ENCODE measurements at regions not wholly inside any gene's neighbourhood (a gene's known extent, or its start where the extent isn't known, plus 50 kb on each side); places are given as distances from the start of the nearest gene placed in this dataset.

DNA sequence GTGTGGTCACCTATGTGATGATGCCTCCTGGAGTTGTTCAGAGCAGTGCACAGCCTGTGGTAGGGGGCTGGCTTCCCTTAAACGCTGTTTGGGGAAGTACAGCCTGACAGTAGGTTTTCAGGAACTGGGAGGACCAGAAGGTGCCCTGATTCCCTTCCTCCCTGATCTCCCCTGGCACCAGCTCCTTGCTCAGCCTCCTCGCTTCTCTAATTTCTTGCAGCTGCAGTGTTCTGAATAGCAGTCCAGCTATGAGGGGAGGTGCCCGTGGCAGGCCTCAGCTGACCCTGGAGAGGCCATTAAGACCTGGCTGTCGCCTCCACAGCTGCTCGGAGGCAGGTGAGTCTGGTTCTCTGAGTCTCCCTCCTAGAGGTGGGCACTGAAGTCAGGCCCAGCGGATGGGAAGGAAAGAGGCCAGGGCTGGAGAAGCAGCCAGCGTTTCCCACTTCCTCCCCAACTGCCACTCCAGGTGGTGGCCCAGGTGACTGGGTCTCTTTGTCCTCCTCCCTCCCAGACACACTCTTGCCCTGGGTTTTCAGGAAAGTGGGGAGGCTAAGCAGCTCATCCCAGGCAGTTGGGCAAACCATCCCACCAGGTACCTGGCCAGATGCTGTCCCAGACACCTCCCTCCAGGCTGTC is 52.0 kb upstream of the RPL11 start:
- no peak for DNase-seq (ENCODE audit: low read depth in 2 of 2)

DNA sequence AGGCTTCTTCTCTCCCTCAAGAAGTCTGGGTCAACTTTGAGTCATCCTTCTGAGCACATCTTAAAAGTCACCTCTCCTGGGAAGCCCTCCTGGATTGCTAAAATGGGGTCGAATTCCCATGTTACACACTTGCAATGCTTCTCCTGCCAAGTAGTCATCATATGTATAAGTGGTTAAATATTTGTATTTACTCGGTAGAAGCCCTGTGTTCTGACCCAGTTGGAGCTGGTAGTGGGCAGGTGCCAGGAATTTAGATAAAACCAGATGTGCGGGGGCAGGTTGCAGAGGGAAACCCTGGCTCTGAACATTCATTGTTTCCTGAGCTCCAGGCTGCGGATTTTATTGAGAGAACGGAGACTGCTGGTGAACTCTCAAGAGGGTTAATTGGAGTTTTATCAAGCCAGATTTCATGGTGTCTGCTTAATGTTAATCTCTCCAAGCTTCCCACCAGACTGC is 52.8 kb upstream of the RPL11 start:
- DNase-seq (ENCODE audit: low read depth in 2 of 2) = no peak

DNA sequence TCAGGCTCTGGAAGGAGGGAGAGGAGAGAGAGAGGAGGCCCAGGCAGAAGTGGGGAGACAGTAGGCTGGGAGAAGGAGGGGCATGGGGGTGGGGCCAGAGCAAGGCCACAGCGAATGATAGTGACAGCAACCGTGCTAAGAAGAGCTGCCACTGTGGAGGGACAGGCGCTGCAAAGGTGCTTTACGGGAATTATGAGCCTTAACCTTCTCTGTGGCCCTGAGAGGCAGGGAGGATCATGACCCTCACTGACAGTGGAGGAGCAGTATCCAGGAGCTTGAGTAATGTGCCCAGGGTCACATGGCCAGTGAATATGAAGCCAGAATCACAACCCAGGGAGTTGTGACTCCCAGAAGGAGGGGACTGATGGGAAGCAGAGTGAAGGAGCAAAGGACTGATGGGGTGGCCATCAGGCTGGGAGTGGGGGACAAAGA is 53.4 kb upstream of the RPL11 start:
- no peak for DNase-seq (ENCODE audit: low read depth in 2 of 2)

DNA sequence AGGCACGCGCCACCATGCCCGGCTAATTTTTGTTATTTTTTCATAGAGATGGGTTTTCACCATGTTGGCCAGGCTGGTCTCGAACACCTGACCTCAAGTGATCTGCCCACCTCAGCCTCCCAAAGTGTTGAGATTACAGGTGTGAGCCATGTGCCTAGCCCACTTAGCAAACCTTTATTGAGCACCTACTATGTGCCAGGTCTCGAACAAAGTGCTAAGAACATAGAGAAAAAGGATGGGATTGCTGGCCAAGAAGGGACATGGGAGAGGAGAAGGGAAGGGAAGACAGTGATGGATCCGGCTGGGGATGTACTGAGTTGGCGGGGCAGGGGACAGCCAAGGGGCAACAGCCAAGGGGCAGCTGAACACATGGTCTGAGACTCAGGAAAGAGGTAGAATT is 55.6 kb upstream of the RPL11 start:
- DNase-seq (ENCODE audit: low read depth in 2 of 2) = no peak

DNA sequence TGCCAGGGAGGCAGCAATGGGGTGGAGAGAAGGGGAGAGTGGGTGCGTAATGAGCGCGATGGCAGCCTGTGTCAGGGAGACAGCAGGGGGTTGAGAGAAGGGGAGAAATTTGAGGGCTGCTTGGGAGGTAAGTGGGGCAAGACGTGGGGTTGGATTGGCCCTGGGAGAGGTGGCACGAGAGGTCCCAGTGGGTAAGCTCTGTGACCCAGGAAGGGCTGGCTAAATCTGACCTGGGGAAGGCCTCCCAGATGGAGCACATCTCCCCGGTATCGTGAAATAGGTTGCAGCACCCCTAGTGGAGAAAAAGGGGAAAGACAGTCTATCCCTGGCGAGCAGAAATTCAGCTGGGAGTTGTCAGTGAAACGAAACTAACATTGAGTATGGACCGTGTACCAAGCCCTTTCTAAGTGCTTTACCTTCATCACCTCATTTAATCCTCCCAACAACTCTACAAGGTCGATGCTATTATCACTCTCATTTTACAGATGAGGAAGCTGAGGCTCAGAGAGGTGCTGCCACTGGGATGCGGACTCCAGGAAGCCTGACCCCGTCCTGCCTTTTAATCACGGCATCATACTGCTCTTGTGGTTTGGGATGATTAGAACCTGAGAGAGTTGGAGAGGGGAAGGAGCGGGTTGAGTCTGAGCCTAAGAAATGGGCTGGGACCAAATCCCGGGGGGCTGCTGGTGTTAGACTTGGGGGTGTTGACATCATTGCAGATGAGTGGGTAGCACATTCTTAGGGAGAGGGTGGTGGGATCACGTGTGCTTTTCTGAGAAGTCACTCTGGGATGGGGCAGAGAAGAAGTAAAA is 56.6 kb upstream of the RPL11 start:
- peak in 1 of 2 donors; percentile 23 for DNase-seq (ENCODE audit: low read depth in 2 of 2)

DNA sequence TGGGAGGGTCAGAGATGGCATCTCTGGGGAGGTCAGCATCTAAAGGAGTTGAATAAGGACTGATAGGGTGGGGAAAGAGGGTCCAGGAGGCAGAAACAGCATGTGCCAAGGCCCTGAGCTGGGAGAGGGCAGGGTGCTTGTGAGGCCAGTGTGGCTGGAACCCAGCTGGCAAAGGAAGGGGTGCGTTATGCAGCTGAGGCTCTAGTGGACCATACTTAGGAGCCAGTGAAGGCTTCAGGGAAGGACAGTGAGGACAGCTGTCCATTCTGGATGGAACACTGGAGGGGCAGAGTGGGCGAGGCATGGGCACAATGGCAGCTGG is 57.1 kb upstream of the RPL11 start:
- DNase-seq (ENCODE audit: low read depth in 2 of 2) = no peak

DNA sequence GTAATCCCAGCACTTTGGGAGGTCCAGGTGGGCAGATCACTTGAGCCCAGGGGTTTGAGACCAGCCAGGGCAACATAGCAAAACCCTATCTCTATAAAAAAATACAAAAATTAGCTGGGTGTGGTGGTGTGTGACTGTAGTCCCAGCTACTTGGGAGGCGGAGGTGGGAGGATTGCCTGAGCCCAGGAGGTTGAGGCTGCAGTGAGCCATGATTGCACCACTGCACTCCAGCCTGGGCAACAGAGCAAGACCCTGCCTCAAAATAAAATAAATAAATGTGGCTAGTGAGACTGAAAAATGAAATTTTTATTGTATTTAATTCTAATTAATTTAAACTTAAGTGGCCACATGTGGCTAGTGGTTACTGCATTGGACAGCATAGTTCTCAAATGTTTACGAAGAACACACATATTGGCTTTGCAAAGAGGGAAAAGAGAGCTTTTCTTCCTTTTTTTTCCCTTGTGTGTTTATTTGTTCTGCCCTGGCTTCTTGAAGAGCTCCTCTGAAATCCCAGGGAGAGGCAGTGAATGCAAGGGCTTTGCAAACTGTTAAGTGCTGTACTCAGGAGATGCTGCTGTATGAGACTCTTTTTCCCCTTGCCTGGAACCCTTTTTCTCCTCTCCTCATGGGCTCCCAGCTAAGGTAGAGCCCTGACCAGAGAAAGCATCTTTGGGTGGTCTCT is 59.0 kb upstream of the RPL11 start:
- no peak for DNase-seq (ENCODE audit: low read depth in 2 of 2)

DNA sequence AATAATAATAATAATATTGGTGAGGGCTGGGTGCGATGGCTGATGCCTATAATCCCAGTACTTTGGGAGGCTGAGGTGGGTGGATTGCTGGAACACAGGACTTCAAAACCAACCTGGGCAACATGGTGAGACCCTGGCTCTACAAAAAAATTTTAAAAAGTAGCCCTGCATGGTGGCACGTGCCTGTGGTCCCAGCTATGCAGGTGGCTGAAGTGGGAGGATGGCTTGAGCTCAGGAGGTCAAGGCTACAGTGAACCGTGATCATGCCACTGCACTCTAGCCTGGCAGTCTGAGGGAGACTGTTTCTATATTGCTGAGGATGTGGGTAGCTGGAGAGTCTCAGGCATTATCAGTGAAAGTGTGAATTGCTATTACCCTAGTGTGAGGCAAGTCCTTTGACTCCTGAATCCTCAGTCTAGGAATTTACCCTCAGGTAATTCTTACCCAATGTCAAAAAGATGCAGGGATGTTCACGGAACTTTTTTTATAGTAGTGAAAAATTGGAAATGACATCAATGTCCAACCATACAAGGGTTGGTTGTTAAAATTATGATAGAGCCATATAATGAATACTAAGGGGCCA is 61.8 kb upstream of the RPL11 start:
- no peak for DNase-seq (ENCODE audit: low read depth in 2 of 2)

DNA sequence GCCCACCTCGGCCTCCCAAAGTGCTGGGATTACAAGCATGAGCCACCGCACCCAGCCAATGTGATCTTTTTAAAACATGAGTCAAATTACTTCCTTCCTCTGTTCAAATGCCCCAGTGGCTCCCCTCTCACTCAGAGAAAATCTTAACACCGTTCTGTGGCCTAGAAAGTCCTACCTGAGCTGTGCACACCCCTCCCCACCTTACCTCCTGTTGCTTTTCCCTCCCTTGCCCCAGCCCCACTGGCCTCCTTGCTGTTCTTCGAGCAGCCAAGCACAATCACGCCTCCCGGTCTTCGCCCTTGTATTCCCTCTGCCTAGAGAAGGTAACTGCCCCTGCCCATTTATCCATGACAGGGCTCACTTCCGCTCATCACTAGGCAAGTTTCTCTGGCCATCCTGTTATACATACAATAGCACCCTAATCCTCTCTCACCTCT is 62.6 kb upstream of the RPL11 start:
- no peak for DNase-seq (ENCODE audit: low read depth in 2 of 2)

DNA sequence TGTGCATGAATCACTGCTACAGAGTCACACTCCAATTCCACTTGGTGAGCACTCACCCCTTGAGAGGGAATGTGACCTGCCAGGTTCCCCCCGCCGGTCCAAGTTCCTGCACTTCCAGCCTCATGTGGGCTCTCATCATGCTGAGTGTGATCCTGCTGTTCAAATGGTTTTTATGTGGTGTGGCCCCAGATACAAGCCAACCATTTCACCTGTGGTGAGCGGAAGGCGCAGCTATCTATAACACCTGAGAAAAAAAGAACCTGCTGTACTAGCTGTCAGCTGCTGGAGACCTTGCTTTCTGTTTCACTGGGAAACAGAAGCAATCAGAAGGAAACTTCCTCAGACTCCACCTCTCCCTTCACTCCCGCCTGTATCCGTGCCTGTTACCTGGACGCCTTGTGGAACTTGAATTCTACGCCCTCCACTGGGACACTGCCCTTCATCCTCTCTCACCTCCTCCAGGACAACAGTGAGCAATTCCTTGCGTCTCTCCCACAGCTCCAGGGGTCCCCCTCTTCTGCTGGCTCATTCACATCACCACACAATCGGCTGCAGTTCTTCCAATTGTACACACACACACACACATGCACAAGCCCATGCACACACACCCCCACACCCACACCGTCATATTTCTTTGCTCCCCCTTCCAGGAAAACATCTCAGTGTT is 64.4 kb upstream of the RPL11 start:
- DNase-seq (ENCODE audit: low read depth in 2 of 2) = no peak

DNA sequence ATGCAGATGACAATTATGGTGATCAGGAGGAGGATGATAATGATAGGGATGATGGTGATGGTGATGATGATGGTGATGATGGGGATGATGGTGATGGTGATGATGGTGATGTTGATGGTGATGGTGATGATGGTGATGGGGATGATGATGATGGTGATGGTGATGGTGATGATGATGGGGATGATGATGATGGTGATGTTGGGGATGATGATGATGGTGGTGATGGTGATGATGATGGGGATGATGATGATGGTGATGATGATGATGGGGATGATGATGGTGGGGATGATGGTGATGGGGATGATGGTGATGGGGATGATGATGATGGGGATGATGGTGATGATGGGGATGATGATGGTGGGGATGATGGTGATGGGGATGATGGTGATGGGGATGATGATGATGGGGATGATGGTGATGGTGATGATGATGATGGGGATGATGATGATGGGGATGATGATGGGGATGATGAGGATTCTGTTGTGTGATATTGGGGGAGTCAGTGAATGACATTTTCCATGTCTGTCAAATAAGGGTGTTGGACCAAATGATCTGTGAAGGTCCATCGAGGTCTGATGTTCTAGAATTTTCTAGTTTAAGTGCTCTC is 65.6 kb upstream of the RPL11 start:
- DNase-seq (ENCODE audit: low read depth in 2 of 2) = no peak

DNA sequence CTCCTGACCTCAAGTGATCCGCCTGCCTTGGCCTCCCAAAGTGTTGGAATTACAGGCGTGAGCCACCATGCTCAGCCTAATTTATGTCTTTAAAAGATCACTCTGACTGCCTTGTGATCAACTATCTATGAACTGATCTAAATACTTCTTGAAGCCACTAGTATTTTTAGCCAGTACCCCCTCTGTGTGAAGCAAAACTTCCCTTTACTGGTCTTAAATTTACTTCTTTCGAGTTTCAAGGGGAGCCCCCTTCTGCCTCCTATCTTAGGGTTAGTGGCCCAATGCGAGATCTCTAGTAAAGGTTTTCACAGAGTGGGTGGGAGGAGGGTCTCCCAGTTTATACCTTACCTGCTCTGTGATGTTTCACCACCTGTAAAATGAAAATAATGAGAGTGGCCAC is 66.1 kb upstream of the RPL11 start:
- DNase-seq (ENCODE audit: low read depth in 2 of 2) = no peak

DNA sequence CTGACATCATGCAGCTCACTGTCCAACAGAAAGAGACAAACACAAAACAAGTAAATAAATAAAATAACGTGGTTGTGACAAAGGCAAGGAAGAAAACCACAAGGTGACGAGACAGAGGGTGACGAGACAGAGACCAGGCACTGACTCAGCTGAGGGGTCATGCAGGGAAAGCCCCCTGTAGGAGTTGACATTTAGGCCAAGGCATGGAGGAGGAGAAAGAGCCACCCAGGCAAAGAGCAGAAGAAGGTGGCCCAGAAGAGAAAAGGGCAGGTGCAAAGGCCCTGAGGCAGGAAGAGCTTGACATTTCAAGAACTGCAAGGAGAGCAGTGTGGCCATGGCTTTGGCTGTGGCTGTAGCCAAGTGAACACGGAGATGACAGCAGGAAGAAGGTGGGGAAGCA is 65.1 kb upstream of the ID3 start:
- DNase-seq (ENCODE audit: low read depth in 2 of 2) = no peak

DNA sequence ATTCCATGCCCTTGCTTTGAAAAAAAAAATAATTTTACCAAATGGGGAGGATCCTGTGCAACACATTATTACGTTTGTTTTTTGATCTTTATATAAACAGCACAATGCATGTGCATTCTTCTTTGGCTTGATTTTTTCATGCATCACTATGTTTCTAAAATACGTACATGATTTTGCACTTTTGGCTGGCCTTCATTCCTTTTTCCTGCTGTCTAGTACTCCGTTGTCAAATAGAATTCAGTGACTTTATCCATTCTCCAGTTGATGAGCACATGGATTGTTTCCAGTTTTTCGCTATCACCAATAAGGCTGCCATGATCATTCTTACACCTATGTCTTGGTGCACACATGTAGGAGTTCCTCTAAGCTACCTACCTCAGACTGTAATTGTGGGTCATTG is 63.0 kb upstream of the ID3 start:
- no peak for DNase-seq (ENCODE audit: low read depth in 2 of 2)

DNA sequence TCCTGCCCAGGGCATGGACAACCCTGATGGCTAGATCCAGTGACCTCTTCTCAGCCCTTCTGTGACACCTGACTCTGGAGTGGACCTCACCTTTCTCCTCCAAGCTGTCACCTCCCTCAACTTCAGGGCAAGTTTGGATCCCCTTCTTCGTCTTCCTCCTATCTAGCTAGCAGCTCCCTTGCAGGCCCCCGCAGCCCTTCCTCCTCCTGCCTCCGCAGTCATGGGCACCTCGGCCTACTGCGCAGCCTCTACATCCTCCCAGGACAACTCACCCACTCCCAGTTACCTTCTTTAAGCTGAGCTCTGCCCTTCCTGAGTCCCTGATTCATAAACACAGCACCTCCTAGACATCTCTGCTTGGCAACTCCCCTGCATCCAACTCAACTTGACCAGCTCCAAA is 61.3 kb upstream of the ID3 start:
- DNase-seq (ENCODE audit: low read depth in 2 of 2) = no peak

DNA sequence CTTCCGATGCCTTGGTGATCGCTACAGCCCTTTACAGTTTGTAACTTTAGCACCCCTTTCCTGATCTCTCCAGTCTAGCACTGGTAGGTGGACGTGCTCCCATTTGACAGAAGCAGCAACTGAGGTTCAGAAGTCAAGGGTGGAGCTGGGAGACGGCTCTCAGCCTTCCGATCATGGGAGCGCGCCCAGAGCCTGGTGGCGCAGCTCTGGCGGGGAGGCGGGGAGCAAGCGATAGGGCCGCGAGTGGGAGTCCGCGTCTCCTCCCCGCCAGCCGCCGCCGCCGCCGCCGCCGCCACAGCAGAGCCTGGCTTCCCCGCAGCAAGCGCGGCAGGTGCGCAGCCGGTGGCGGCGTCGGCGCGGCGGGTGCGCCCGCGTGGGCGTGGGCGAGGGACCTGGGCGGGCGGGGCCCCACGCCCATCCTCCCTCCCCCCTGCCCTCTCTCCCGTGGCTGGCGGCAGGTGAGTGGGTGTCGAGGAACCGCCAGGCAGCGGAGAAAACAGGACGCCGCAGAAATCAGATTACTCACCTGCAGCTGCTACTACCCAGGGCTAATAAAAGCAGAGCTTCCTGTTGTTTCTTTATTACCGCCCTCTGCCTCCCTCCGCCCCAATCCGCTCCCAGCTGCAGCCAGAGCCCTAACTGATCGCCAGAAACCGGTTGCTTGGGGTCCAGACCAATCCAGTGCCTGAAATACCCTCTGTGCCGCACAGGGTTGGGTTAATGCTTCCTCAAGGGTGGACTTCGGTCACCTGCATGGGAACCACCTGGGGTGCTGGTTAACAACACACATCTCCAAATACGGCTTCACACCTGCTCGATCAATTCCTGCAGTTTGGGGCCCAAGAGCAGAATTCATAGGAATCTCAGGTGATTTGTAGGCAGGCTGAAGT is 60.2 kb upstream of the ID3 start:
- peak; percentile 60 to 74 for DNase-seq (ENCODE audit: low read depth in 2 of 2)

DNA sequence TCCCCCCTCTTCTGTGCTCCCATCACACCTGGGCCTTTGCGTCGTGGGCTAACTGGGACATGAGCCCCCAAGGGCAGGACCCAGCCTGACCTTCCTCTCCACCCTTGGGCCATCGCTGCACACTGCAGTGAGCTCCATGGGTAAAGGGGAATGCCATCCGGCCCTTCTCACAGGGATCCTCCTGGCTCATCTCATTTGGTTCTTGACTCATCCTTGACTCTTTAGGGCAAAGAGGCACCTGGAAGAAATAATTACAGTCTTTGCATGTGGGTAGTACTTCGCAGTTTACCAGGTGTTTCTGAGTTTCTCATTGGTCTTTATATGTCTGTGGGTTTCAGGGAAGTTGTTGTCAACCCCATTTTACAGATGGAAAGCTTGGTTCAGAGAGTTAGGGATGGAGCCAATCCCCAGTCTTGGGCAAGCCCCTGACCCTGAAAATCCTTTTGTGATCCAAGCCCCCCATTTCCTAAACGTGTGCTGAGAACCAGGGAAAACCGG is 59.3 kb upstream of the ID3 start:
- DNase-seq (ENCODE audit: low read depth in 2 of 2) = no peak

DNA sequence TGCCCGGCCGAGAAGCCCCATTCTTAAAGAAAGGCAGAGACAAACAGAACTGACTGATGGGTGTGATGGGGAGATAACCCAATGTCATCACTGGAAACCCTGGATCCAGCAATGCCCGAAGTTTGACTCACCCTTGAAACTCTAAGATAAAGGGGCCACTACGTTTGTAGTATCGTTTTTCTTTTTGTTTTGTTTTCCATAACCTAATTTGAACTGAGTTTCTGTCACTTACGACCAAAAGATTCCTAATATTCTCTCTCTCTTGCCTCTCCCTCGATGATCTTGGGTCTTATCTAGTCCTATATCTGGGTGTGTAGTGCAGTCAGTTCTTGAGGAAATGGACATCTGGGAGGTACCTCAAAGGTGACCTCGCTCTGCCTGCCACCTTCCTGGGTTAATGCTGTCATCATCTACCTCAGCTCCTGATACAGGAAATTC is 57.8 kb upstream of the ID3 start:
- no peak for DNase-seq (ENCODE audit: low read depth in 2 of 2)

DNA sequence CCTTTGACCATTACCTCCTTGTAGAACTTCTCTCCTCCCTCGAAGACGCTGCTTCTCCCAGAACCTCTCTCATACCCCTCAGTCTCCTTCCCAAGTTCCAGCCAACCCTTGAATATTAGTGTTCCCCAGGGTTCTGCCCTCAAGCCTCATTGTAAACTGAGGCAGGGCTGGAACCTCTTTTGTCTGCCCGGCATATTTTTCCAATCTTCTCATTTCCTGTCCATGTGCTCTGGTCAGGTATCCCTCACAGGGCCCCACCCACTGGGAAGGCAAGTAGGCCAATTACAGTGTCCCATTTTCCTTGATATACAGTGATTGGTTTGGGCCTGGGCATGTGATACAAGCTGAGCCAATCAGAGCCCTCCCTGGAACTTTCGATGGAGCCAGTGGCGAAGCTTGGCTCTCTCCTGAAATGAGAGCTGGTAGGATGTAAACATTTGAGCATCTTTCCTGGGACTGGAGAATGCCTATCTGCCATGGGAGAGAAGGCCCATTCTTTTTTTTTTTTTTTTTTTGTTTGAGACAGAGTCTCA is 57.1 kb upstream of the ID3 start:
- DNase-seq (ENCODE audit: low read depth in 2 of 2) = no peak

DNA sequence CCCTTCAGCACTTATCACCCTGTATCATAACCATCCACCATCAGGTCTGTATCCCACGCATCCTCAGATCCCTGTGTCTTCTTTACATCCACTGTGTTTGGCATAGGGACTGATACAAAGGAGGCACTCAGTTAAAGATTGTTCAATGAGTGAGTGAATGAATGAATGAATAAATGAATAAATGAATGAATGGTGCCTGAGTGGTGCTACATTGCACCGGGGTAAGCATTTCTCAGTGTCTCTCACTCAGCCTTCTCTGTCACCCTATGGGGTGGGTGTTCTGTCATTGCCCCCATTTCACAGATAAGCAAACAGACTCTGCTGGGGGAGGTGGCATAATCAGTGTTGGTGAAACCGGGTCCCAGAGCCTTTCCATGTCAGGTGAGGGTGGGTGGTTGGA is 56.6 kb upstream of the ID3 start:
- DNase-seq (ENCODE audit: low read depth in 2 of 2) = no peak
